ENCODE measurements at regions not wholly inside any gene's neighbourhood (a gene's known extent, or its start where the extent isn't known, plus 50 kb on each side); places are given as distances from the start of the nearest gene placed in this dataset.
A peak's percentile ranks its signal among the peaks of the same experiment; 100 is the strongest.

DNA sequence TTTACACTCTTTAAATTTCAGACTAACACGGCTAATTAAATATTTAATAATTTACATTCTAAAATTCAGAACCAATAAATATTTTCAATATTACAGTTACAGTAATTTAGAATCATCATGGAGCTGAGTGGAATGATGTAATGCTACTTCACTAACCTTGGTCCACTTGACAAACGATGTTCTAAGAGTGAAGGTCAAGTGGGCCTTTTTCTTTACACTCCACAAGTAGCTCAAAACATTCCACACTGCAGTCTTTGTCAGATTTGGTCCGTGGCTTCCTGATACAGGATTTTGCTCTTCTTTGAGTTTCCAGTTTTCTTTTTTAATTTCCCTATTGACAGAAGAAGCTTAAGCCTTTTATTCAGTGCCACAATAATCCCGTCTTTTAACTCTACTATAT, 164.6 kb upstream of the NRIP1 start:
- H3K4me3 Mint-ChIP-seq (ENCODE audit: unreplicated experiment): no peak overlapping the region
- no peaks in the 10 kb centered on the region for H3K4me1 Mint-ChIP-seq (ENCODE audit: unreplicated experiment)
- no peaks in the 10 kb centered on the region for H3K36me3 Mint-ChIP-seq (ENCODE audit: unreplicated experiment)
- DNase-seq (ENCODE audit: extremely low spot score, unreplicated experiment): no peak
- no peaks in the 10 kb centered on the region for H3K9me3 Mint-ChIP-seq (ENCODE audit: unreplicated experiment)
- H3K27ac Mint-ChIP-seq (ENCODE audit: unreplicated experiment): no peak overlapping the region
- TF ChIP-seq CTCF (IDR thresholded peaks at IDR 0.05): no peak
- no peaks in the 10 kb centered on the region for H3K27me3 Mint-ChIP-seq (ENCODE audit: unreplicated experiment)

DNA sequence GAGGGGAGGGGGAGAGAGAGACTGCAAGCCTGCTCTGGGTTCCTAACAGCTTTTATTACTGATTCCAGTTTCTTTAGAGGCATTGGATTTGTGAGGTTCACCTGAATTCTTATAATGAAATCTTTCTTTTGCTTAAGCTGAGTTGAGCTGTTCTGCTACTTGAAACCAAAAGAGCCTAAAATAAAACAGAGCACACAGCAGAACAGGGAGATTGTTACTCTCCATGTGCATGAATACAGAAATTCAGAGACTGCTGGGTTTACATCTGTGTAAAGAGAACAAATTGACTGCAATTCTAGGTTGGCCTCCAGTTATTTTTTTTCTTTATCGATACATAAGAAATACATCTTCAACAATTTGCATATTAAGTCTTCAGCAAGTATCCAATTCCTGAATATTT, 168.8 kb upstream of the NRIP1 start:
- DNase-seq (ENCODE audit: extremely low spot score, unreplicated experiment): no peak
- no peak overlapping the region for H3K4me3 Mint-ChIP-seq (ENCODE audit: unreplicated experiment)
- H3K36me3 Mint-ChIP-seq (ENCODE audit: unreplicated experiment): no peaks in the 10 kb centered on the region
- no peaks in the 10 kb centered on the region for H3K27me3 Mint-ChIP-seq (ENCODE audit: unreplicated experiment)
- no peak for TF ChIP-seq CTCF (IDR thresholded peaks at IDR 0.05)
- no peak overlapping the region for H3K27ac Mint-ChIP-seq (ENCODE audit: unreplicated experiment)
- H3K4me1 Mint-ChIP-seq (ENCODE audit: unreplicated experiment): no peaks in the 10 kb centered on the region
- H3K9me3 Mint-ChIP-seq (ENCODE audit: unreplicated experiment): no peaks in the 10 kb centered on the region

GRCh38 chr21:15236111-15236510, 171.3 kb upstream of the NRIP1 start:
- no peak overlapping the region for H3K4me3 Mint-ChIP-seq (ENCODE audit: unreplicated experiment)
- H3K9me3 Mint-ChIP-seq (ENCODE audit: unreplicated experiment): no peaks in the 10 kb centered on the region
- no peak for TF ChIP-seq CTCF (IDR thresholded peaks at IDR 0.05)
- no peaks in the 10 kb centered on the region for H3K36me3 Mint-ChIP-seq (ENCODE audit: unreplicated experiment)
- H3K27ac Mint-ChIP-seq (ENCODE audit: unreplicated experiment): no peak overlapping the region
- no peaks in the 10 kb centered on the region for H3K27me3 Mint-ChIP-seq (ENCODE audit: unreplicated experiment)
- no peak for DNase-seq (ENCODE audit: extremely low spot score, unreplicated experiment)
- peaks cover 13% of the 10 kb centered on the region for H3K4me1 Mint-ChIP-seq (ENCODE audit: unreplicated experiment)

DNA sequence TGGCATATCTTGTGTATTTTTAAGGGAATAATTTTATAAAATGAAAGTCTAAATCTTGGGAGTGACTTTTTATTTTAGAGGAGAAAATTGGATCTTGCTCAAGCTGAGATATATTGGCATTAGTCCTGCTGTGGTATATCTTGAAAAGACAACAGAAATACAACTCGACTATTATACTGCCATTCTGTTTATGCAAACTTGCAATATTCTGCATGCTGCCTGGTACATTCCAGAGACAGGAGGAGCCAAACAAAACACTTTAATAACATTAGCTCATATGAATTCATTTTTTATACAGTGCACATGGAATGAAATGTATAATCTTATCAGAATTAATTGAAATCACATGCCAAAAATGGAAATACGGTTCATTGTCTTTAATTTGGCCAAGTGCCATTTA, 176.0 kb upstream of the NRIP1 start:
- Mint-ChIP-seq H3K36me3 (ENCODE audit: unreplicated experiment) (no peaks in the 10 kb centered on the region), H3K27ac (ENCODE audit: unreplicated experiment) (peak overlapping the region; percentile 19), H3K4me1 (ENCODE audit: unreplicated experiment) (peaks cover 33% of the 10 kb centered on the region), H3K4me3 (ENCODE audit: unreplicated experiment) (peak overlapping the region; percentile 6), H3K27me3 (ENCODE audit: unreplicated experiment) (no peaks in the 10 kb centered on the region), H3K9me3 (ENCODE audit: unreplicated experiment) (no peaks in the 10 kb centered on the region)
- no peak for TF ChIP-seq CTCF (IDR thresholded peaks at IDR 0.05)
- no peak for DNase-seq (ENCODE audit: extremely low spot score, unreplicated experiment)

- Mint-ChIP-seq H3K9me3 (ENCODE audit: unreplicated experiment) (no peaks in the 10 kb centered on the region), H3K4me3 (ENCODE audit: unreplicated experiment) (no peak overlapping the region), H3K4me1 (ENCODE audit: unreplicated experiment) (peaks cover 46% of the 10 kb centered on the region), H3K27ac (ENCODE audit: unreplicated experiment) (no peak overlapping the region), H3K36me3 (ENCODE audit: unreplicated experiment) (no peaks in the 10 kb centered on the region), H3K27me3 (ENCODE audit: unreplicated experiment) (no peaks in the 10 kb centered on the region)
- TF ChIP-seq CTCF (IDR thresholded peaks at IDR 0.05): no peak
- DNase-seq (ENCODE audit: extremely low spot score, unreplicated experiment): no peak
Observed at GRCh38 chr21:15241997-15242736, 177.4 kb upstream of the NRIP1 start.
